Body of pancreas (tissue), 4 donors: ENCODE measurements at regions not wholly inside any gene's neighbourhood (a gene's known extent, or its start where the extent isn't known, plus 50 kb on each side); places are given as distances from the start of the nearest gene placed in this dataset.

Experiments used
- CTCF ChIP-seq, 7 experiments: fragments of 450-650 bp in 4 of 7; fragments of 200-600 bp in 3 of 7; sonication (generic) in 3 of 7; IDR thresholded peaks; one replicate each; pipeline ENCODE4 v1.5.1; 2016 to 2019; ENCODE audit warnings: antibody characterized with exemption in 7 of 7
- POLR2A ChIP-seq, 3 donors: fragments of 450-650 bp; IDR thresholded peaks; one replicate each; pipeline ENCODE4 v1.6.1; 2016; ENCODE audit warnings: antibody characterized with exemption in 3 of 3, mild to moderate bottlenecking in 2 of 3

- no peak for TF ChIP-seq POLR2A (IDR thresholded peaks at IDR 0.05)
- peak; percentile 57 to 87 (median 63) for TF ChIP-seq CTCF (IDR thresholded peaks at IDR 0.05)
These were observed 52.1 kb upstream of the BEND6 start for GRCh38 chr6:56902641-56903464.
